ENCODE measurements at regions not wholly inside any gene's neighbourhood (a gene's known extent, or its start where the extent isn't known, plus 50 kb on each side); places are given as distances from the start of the nearest gene placed in this dataset.
A peak's percentile ranks its signal among the peaks of the same experiment; 100 is the strongest.
"Not testable (repeated sequence)": the region's sequence is repeated elsewhere in the genome, so short reads cannot be mapped to it uniquely, and the experiment has no call there.

GRCh38 chr6:27608916-27609883, 136.3 kb upstream of the ZNF184 start:
- intact Hi-C loops (cut with DNase I): no loop called here
- TF ChIP-seq CTCF (IDR thresholded peaks at IDR 0.05): peak; percentile 48
- H3K27me3 ChIP-seq (ENCODE audit: low read depth): peaks cover 61% of the 10 kb centered on the region
- H3K4me3 ChIP-seq: no peak overlapping the region
- no peaks in the 10 kb centered on the region for H3K9me3 ChIP-seq
- no peaks in the 10 kb centered on the region for H3K4me1 ChIP-seq
- DNase-seq (no peak), ATAC-seq (peak; percentile 39 to 62)
- H3K36me3 ChIP-seq: no peaks in the 10 kb centered on the region
- H3K27ac ChIP-seq: no peak overlapping the region

- Histone ChIP-seq H3K36me3 (no peaks in the 10 kb centered on the region), H3K27me3 (ENCODE audit: low read depth) (peaks cover 71% of the 10 kb centered on the region), H3K27ac (no peak overlapping the region), H3K4me1 (no peaks in the 10 kb centered on the region), H3K9me3 (no peaks in the 10 kb centered on the region), H3K4me3 (no peak overlapping the region)
- TF ChIP-seq CTCF (IDR thresholded peaks at IDR 0.05): no peak
- no peak for DNase-seq
- no peak for ATAC-seq
- intact Hi-C loops (cut with DNase I): no loop called here
Observed at GRCh38 chr6:27605401-27606342, 132.8 kb upstream of the ZNF184 start.

- no peaks in the 10 kb centered on the region for H3K4me1 ChIP-seq
- DNase-seq: no peak
- H3K4me3 ChIP-seq: no peak overlapping the region
- H3K27me3 ChIP-seq (ENCODE audit: low read depth): peaks cover 77% of the 10 kb centered on the region
- H3K9me3 ChIP-seq: no peaks in the 10 kb centered on the region
- no peaks in the 10 kb centered on the region for H3K36me3 ChIP-seq
- no peak for ATAC-seq
- intact Hi-C loops (cut with DNase I): no loop called here
- no peak for TF ChIP-seq CTCF (IDR thresholded peaks at IDR 0.05)
- H3K27ac ChIP-seq: no peak overlapping the region
Observed at GRCh38 chr6:27604986-27605385, 132.1 kb upstream of the ZNF184 start.

GRCh38 chr6:27601668-27602254, 128.9 kb upstream of the ZNF184 start:
- H3K27ac ChIP-seq: no peak overlapping the region
- no peak for DNase-seq
- TF ChIP-seq CTCF (IDR thresholded peaks at IDR 0.05): no peak
- H3K36me3 ChIP-seq: no peaks in the 10 kb centered on the region
- H3K9me3 ChIP-seq: no peaks in the 10 kb centered on the region
- intact Hi-C loops (cut with DNase I): no loop called here
- no peaks in the 10 kb centered on the region for H3K4me1 ChIP-seq
- H3K4me3 ChIP-seq: no peak overlapping the region
- ATAC-seq: no peak
- peaks cover 78% of the 10 kb centered on the region for H3K27me3 ChIP-seq (ENCODE audit: low read depth)

GRCh38 chr6:27599859-27600532, 127.1 kb upstream of the ZNF184 start:
- Histone ChIP-seq H3K36me3 (no peaks in the 10 kb centered on the region), H3K27me3 (ENCODE audit: low read depth) (peaks cover 76% of the 10 kb centered on the region), H3K27ac (no peak overlapping the region), H3K4me1 (no peaks in the 10 kb centered on the region), H3K9me3 (no peaks in the 10 kb centered on the region), H3K4me3 (no peak overlapping the region)
- DNase-seq: no peak
- TF ChIP-seq CTCF (IDR thresholded peaks at IDR 0.05): no peak
- ATAC-seq: no peak
- intact Hi-C loops (cut with DNase I): no loop called here

GRCh38 chr6:27597031-27597567, 124.2 kb upstream of the ZNF184 start:
- DNase-seq; H3K4me3 ChIP-seq; H3K4me1 ChIP-seq; H3K9me3 ChIP-seq; ATAC-seq; H3K27ac ChIP-seq; H3K36me3 ChIP-seq; intact Hi-C loops (cut with DNase I): not testable (repeated sequence)
- peaks cover 76% of the 10 kb centered on the region for H3K27me3 ChIP-seq (ENCODE audit: low read depth)
